WTC11 (cell line): ENCODE measurements at regions not wholly inside any gene's neighbourhood (a gene's known extent, or its start where the extent isn't known, plus 50 kb on each side); places are given as distances from the start of the nearest gene placed in this dataset.

Source experiments
- ATAC-seq: fragments of 200-7000 bp; cut with Tn5 transposase; 2 replicates; pipeline ENCODE4 v1.10.0; 2021; ENCODE audit warnings: mild to moderate bottlenecking, moderate library complexity
- CTCF ChIA-PET: fragments of 300-600 bp; sonication (Branson Sonifier 250); formaldehyde crosslinking; loops from one replicate; lab custom pipeline; 2021; ENCODE audit warnings: antibody characterized with exemption; lab: Charles Lee
- POLR2A ChIA-PET: fragments of 350-600 bp; sonication (Branson Sonifier 250); formaldehyde crosslinking; loops from one replicate; lab custom pipeline; 2021; ENCODE audit warnings: antibody characterized with exemption; lab: Charles Lee
- DNase-seq: peaks from one replicate; pipeline ENCODE4 v3.0.0; 2021; ENCODE audit warnings: low spot score
- H3K27ac Mint-ChIP-seq: 2 replicates; pipeline ENCODE4 v1.8.0; 2021; ENCODE audit warnings: mixed read lengths
- H3K27me3 Mint-ChIP-seq: 2 replicates; pipeline ENCODE4 v1.8.0; 2021; ENCODE audit warnings: low read depth, mild to moderate bottlenecking, moderate library complexity, mixed read lengths
- H3K36me3 Mint-ChIP-seq: 2 replicates; pipeline ENCODE4 v1.8.0; 2021; ENCODE audit warnings: mixed read lengths
- H3K4me1 Mint-ChIP-seq: 2 replicates; pipeline ENCODE4 v1.8.0; 2022; ENCODE audit warnings: mixed read lengths
- H3K4me3 Mint-ChIP-seq: 2 replicates; pipeline ENCODE4 v1.8.0; 2021; ENCODE audit warnings: mild to moderate bottlenecking, moderate library complexity, mixed read lengths
- H3K9me3 Mint-ChIP-seq: 2 replicates; pipeline ENCODE4 v1.8.0; 2021; ENCODE audit warnings: mixed read lengths
- CREM ChIP-seq: sonication (generic); formaldehyde crosslinking; IDR thresholded peaks from 2 replicates; pipeline ENCODE4 v1.8.1; 2022; ENCODE audit warnings: mild to moderate bottlenecking, missing genetic modification reagents, moderate library complexity
- ETV6 ChIP-seq: sonication (generic); formaldehyde crosslinking; IDR thresholded peaks from 2 replicates; pipeline ENCODE4 v1.8.1; 2022; ENCODE audit warnings: mild to moderate bottlenecking, missing genetic modification reagents
- FOXJ3 ChIP-seq: sonication (generic); formaldehyde crosslinking; IDR thresholded peaks from 2 replicates; pipeline ENCODE4 v1.9.0; 2021; ENCODE audit warnings: missing genetic modification reagents, mild to moderate bottlenecking, borderline replicate concordance
- FOXK1 ChIP-seq: sonication (generic); formaldehyde crosslinking; IDR thresholded peaks from 2 replicates; pipeline ENCODE4 v1.8.0; 2022; ENCODE audit warnings: mild to moderate bottlenecking, moderate library complexity, missing genetic modification reagents
- FOXP1 ChIP-seq: sonication (generic); formaldehyde crosslinking; IDR thresholded peaks from 2 replicates; pipeline ENCODE4 v1.8.0; 2022; ENCODE audit warnings: missing genetic modification reagents, mild to moderate bottlenecking, moderate library complexity, borderline replicate concordance
- GABPB1 ChIP-seq: sonication (generic); formaldehyde crosslinking; IDR thresholded peaks from 2 replicates; pipeline ENCODE4 v1.8.1; 2023; ENCODE audit warnings: mild to moderate bottlenecking, missing genetic modification reagents
- JAZF1 ChIP-seq: fragments of 250-450 bp; sonication (Bioruptor Pico); IDR thresholded peaks from 2 replicates; pipeline ENCODE4 v1.9.0; 2021; ENCODE audit warnings: moderate library complexity, mild to moderate bottlenecking, inconsistent platforms
- RELA ChIP-seq: sonication (generic); formaldehyde crosslinking; IDR thresholded peaks from 2 replicates; pipeline ENCODE4 v1.8.1; 2022; ENCODE audit warnings: missing genetic modification reagents, mild to moderate bottlenecking, borderline replicate concordance
- SMAD4 ChIP-seq: sonication (generic); formaldehyde crosslinking; IDR thresholded peaks from 2 replicates; pipeline ENCODE4 v1.8.0; 2022; ENCODE audit warnings: mild to moderate bottlenecking, missing genetic modification reagents
- SP1 ChIP-seq: sonication (generic); formaldehyde crosslinking; conservative IDR thresholded peaks from 2 replicates; pipeline ENCODE4 v1.8.1; 2022; ENCODE audit warnings: missing genetic modification reagents
- ZNF232 ChIP-seq: sonication (generic); formaldehyde crosslinking; IDR thresholded peaks from 2 replicates; pipeline ENCODE4 v1.8.0; 2022; ENCODE audit warnings: mild to moderate bottlenecking, missing genetic modification reagents
- TF ChIP-seq, protein P1 (sequence below): sonication (generic); formaldehyde crosslinking; IDR thresholded peaks from 2 replicates; pipeline ENCODE4 v1.8.0; 2022; ENCODE audit warnings: mild to moderate bottlenecking, missing genetic modification reagents
- TF ChIP-seq, protein P2 (sequence below): sonication (generic); formaldehyde crosslinking; IDR thresholded peaks from 2 replicates; pipeline ENCODE4 v1.8.0; 2022; ENCODE audit warnings: missing genetic modification reagents
- TF ChIP-seq, protein P3 (sequence below): sonication (generic); formaldehyde crosslinking; IDR thresholded peaks from 2 replicates; pipeline ENCODE4 v1.8.0; 2022; ENCODE audit warnings: mild to moderate bottlenecking, missing genetic modification reagents
- TF ChIP-seq, protein P4 (sequence below): sonication (generic); formaldehyde crosslinking; IDR thresholded peaks from 2 replicates; pipeline ENCODE4 v1.8.0; 2023; ENCODE audit warnings: missing genetic modification reagents, mild to moderate bottlenecking, borderline replicate concordance
- TF ChIP-seq, protein P5 (sequence below): sonication (generic); formaldehyde crosslinking; IDR thresholded peaks from 2 replicates; pipeline ENCODE4 v1.8.0; 2023; ENCODE audit warnings: missing genetic modification reagents

DNA sequence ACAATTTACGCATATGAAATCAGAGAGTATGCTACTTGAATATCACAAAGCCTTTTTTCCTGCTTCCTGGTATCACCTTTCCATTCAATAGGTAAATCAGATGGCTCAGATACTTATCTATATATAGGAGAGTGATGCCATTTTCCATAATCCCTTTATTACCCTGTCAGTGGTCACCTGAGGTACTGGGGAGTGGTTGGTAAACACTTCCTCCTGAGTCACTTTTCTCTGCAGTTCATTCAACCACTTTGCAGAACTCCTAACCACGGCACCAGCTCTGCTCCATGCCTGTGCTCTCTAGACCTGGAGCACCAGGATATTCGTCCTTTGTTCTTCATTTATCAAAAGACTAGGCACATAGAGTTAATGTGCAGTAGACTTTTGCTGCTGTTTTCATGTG is 748.5 kb upstream of the KLHL1 start:
- Mint-ChIP-seq H3K36me3 (peaks cover 9% of the 10 kb centered on the region; the same call in 1 of the 2 replicates), H3K4me1 (peaks cover 5% of the 10 kb centered on the region), H3K27me3 (no peaks in the 10 kb centered on the region), H3K4me3 (no peak overlapping the region), H3K9me3 (peaks cover 14% of the 10 kb centered on the region), H3K27ac (no peak overlapping the region)
- POLR2A ChIA-PET, result no interaction called here
- no peak for TF ChIP-seq JAZF1 (CRISPR knock-in tag)
- no peak for TF ChIP-seq ETV6 (CRISPR knock-in tag)
- TF ChIP-seq GABPB1 (CRISPR knock-in tag), result no peak
- DNase-seq (no peak), ATAC-seq (peak; percentile 50; the same call in 1 of the 2 replicates)
- CTCF ChIA-PET, result no interaction called here

DNA sequence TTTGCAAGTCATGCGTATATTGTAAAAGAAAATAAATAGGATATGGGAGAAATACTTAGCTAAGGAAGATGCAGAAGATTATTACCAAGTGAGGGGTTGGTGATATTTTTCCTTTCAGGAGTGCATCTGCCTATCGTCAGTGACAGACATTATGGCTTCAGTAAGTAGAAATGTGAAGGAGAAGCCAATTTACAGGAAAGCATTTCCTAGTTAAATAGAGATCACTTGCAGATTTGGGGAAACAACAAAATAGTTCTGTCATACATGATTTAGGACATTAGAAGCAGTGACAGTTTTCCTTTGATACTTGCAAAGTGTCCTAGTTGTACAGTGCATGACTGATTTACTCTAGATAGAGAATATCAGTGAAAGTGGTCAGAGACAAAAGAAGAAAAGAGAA is 747.8 kb upstream of the KLHL1 start:
- H3K9me3 Mint-ChIP-seq, result peaks cover 9% of the 10 kb centered on the region
- peaks cover 5% of the 10 kb centered on the region for H3K4me1 Mint-ChIP-seq
- peaks cover 3% of the 10 kb centered on the region; the same call in 1 of the 2 replicates for H3K36me3 Mint-ChIP-seq
- ChIA-PET CTCF (no interaction called here), POLR2A (no interaction called here)
- no peak overlapping the region for H3K27ac Mint-ChIP-seq
- ATAC-seq, result no peak
- DNase-seq, result no peak
- no peak overlapping the region for H3K4me3 Mint-ChIP-seq
- no peaks in the 10 kb centered on the region for H3K27me3 Mint-ChIP-seq
- TF ChIP-seq, protein P1, sequence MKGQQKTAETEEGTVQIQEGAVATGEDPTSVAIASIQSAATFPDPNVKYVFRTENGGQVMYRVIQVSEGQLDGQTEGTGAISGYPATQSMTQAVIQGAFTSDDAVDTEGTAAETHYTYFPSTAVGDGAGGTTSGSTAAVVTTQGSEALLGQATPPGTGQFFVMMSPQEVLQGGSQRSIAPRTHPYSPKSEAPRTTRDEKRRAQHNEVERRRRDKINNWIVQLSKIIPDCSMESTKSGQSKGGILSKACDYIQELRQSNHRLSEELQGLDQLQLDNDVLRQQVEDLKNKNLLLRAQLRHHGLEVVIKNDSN (CRISPR knock-in tag), result no peak
- TF ChIP-seq RELA (CRISPR knock-in tag), result no peak
- no peak for TF ChIP-seq CREM (CRISPR knock-in tag)
- TF ChIP-seq, protein P2, sequence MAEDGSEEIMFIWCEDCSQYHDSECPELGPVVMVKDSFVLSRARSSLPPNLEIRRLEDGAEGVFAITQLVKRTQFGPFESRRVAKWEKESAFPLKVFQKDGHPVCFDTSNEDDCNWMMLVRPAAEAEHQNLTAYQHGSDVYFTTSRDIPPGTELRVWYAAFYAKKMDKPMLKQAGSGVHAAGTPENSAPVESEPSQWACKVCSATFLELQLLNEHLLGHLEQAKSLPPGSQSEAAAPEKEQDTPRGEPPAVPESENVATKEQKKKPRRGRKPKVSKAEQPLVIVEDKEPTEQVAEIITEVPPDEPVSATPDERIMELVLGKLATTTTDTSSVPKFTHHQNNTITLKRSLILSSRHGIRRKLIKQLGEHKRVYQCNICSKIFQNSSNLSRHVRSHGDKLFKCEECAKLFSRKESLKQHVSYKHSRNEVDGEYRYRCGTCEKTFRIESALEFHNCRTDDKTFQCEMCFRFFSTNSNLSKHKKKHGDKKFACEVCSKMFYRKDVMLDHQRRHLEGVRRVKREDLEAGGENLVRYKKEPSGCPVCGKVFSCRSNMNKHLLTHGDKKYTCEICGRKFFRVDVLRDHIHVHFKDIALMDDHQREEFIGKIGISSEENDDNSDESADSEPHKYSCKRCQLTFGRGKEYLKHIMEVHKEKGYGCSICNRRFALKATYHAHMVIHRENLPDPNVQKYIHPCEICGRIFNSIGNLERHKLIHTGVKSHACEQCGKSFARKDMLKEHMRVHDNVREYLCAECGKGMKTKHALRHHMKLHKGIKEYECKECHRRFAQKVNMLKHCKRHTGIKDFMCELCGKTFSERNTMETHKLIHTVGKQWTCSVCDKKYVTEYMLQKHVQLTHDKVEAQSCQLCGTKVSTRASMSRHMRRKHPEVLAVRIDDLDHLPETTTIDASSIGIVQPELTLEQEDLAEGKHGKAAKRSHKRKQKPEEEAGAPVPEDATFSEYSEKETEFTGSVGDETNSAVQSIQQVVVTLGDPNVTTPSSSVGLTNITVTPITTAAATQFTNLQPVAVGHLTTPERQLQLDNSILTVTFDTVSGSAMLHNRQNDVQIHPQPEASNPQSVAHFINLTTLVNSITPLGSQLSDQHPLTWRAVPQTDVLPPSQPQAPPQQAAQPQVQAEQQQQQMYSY (CRISPR knock-in tag), result no peak
- no peak for TF ChIP-seq SMAD4 (CRISPR knock-in tag)
- no peak for TF ChIP-seq FOXJ3
- no peak for TF ChIP-seq FOXP1 (CRISPR knock-in tag)
- TF ChIP-seq SP1 (CRISPR knock-in tag), result no peak
- TF ChIP-seq, protein P3, sequence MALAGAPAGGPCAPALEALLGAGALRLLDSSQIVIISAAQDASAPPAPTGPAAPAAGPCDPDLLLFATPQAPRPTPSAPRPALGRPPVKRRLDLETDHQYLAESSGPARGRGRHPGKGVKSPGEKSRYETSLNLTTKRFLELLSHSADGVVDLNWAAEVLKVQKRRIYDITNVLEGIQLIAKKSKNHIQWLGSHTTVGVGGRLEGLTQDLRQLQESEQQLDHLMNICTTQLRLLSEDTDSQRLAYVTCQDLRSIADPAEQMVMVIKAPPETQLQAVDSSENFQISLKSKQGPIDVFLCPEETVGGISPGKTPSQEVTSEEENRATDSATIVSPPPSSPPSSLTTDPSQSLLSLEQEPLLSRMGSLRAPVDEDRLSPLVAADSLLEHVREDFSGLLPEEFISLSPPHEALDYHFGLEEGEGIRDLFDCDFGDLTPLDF (CRISPR knock-in tag), result no peak
- TF ChIP-seq FOXK1 (CRISPR knock-in tag), result no peak
- TF ChIP-seq, protein P4, sequence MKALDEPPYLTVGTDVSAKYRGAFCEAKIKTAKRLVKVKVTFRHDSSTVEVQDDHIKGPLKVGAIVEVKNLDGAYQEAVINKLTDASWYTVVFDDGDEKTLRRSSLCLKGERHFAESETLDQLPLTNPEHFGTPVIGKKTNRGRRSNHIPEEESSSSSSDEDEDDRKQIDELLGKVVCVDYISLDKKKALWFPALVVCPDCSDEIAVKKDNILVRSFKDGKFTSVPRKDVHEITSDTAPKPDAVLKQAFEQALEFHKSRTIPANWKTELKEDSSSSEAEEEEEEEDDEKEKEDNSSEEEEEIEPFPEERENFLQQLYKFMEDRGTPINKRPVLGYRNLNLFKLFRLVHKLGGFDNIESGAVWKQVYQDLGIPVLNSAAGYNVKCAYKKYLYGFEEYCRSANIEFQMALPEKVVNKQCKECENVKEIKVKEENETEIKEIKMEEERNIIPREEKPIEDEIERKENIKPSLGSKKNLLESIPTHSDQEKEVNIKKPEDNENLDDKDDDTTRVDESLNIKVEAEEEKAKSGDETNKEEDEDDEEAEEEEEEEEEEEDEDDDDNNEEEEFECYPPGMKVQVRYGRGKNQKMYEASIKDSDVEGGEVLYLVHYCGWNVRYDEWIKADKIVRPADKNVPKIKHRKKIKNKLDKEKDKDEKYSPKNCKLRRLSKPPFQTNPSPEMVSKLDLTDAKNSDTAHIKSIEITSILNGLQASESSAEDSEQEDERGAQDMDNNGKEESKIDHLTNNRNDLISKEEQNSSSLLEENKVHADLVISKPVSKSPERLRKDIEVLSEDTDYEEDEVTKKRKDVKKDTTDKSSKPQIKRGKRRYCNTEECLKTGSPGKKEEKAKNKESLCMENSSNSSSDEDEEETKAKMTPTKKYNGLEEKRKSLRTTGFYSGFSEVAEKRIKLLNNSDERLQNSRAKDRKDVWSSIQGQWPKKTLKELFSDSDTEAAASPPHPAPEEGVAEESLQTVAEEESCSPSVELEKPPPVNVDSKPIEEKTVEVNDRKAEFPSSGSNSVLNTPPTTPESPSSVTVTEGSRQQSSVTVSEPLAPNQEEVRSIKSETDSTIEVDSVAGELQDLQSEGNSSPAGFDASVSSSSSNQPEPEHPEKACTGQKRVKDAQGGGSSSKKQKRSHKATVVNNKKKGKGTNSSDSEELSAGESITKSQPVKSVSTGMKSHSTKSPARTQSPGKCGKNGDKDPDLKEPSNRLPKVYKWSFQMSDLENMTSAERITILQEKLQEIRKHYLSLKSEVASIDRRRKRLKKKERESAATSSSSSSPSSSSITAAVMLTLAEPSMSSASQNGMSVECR (CRISPR knock-in tag), result no peak
- TF ChIP-seq, protein P5, sequence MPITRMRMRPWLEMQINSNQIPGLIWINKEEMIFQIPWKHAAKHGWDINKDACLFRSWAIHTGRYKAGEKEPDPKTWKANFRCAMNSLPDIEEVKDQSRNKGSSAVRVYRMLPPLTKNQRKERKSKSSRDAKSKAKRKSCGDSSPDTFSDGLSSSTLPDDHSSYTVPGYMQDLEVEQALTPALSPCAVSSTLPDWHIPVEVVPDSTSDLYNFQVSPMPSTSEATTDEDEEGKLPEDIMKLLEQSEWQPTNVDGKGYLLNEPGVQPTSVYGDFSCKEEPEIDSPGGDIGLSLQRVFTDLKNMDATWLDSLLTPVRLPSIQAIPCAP, result no peak
- no peak for TF ChIP-seq ZNF232 (CRISPR knock-in tag)
